Nephron progenitor cell (in vitro differentiated cells): ENCODE measurements at regions not wholly inside any gene's neighbourhood (a gene's known extent, or its start where the extent isn't known, plus 50 kb on each side); places are given as distances from the start of the nearest gene placed in this dataset.

Source experiments
- DNase-seq: peaks from one replicate; pipeline ENCODE4 v3.0.0; 2021
- H3K27ac Mint-ChIP-seq: 2 replicates; pipeline ENCODE4 v1.8.0; 2021; ENCODE audit warnings: mild to moderate bottlenecking, moderate library complexity, mixed read lengths
- H3K27me3 Mint-ChIP-seq: 2 replicates; pipeline ENCODE4 v1.8.0; 2021; ENCODE audit warnings: mild to moderate bottlenecking, low read depth, mixed read lengths; ENCODE audit not compliant: poor library complexity
- H3K36me3 Mint-ChIP-seq: 2 replicates; pipeline ENCODE4 v1.8.0; 2021; ENCODE audit warnings: low read depth, mixed read lengths
- H3K4me1 Mint-ChIP-seq: 2 replicates; pipeline ENCODE4 v1.8.0; 2021; ENCODE audit warnings: mixed read lengths
- H3K4me3 Mint-ChIP-seq: 2 replicates; pipeline ENCODE4 v1.8.0; 2021; ENCODE audit warnings: mild to moderate bottlenecking, moderate library complexity, mixed read lengths
- H3K9me3 Mint-ChIP-seq: 2 replicates; pipeline ENCODE4 v1.8.0; 2021; ENCODE audit warnings: mild to moderate bottlenecking, moderate library complexity, mixed read lengths
- CTCF ChIP-seq: fragments of 200-600 bp; sonication (generic); IDR thresholded peaks from 2 replicates; pipeline ENCODE4 v1.5.0; 2021; ENCODE audit warnings: antibody characterized with exemption

GRCh38 chr7:112880818-112881418 is 90.7 kb upstream of the TMEM168 start:
- no peak for DNase-seq
- Mint-ChIP-seq H3K27me3 (no peaks in the 10 kb centered on the region), H3K36me3 (peaks cover 45% of the 10 kb centered on the region)

GRCh38 chr7:112877691-112878460 is 87.7 kb upstream of the TMEM168 start:
- Mint-ChIP-seq H3K27me3 (no peaks in the 10 kb centered on the region), H3K9me3 (no peaks in the 10 kb centered on the region), H3K4me1 (peaks cover 7% of the 10 kb centered on the region), H3K27ac (peak overlapping the region; percentile 86), H3K36me3 (peaks cover 44% of the 10 kb centered on the region), H3K4me3 (no peak overlapping the region)
- no peak for TF ChIP-seq CTCF
- no peak for DNase-seq

More at GRCh38 chr7:112880818-112881418, 90.7 kb upstream of the TMEM168 start:
- Mint-ChIP-seq H3K9me3 (peaks cover 10% of the 10 kb centered on the region), H3K4me3 (no peak overlapping the region), H3K4me1 (peaks cover 7% of the 10 kb centered on the region), H3K27ac (no peak overlapping the region)
- TF ChIP-seq CTCF: no peak

DNA sequence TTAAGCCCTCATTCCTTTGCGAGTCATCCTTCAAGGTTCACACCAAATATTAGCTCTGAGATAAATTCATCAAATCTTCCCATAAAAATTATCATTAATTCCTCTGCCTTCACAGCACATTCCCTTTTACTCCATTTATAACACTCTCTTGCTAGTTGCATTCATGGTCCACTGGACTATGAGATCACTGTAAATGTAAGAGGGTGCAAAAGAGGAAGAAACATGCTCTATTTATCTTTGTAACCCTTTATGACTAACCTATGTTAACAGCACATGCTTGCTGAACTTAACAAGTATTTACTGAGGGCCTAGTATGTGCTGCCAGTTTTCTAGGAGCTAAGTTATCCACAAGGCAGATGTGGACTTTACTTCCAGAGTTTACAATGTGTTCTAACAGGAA is 86.7 kb upstream of the TMEM168 start:
- Mint-ChIP-seq H3K36me3 (peaks cover 54% of the 10 kb centered on the region), H3K27me3 (no peaks in the 10 kb centered on the region), H3K9me3 (peaks cover 5% of the 10 kb centered on the region), H3K4me3 (no peak overlapping the region), H3K4me1 (peaks cover 7% of the 10 kb centered on the region), H3K27ac (no peak overlapping the region)
- no peak for DNase-seq
- no peak for TF ChIP-seq CTCF

- no peak for TF ChIP-seq CTCF
- H3K27ac Mint-ChIP-seq: no peak overlapping the region
- H3K4me3 Mint-ChIP-seq: no peak overlapping the region
- H3K9me3 Mint-ChIP-seq: peaks cover 23% of the 10 kb centered on the region
- peaks cover 73% of the 10 kb centered on the region for H3K36me3 Mint-ChIP-seq
- no peaks in the 10 kb centered on the region for H3K27me3 Mint-ChIP-seq
- H3K4me1 Mint-ChIP-seq: peaks cover 7% of the 10 kb centered on the region
- no peak for DNase-seq
These were observed 84.7 kb upstream of the TMEM168 start for GRCh38 chr7:112874909-112875308.

- no peak for DNase-seq
- peaks cover 33% of the 10 kb centered on the region for H3K9me3 Mint-ChIP-seq
- H3K4me3 Mint-ChIP-seq: no peak overlapping the region
- H3K36me3 Mint-ChIP-seq: peaks cover 83% of the 10 kb centered on the region
- H3K27ac Mint-ChIP-seq: no peak overlapping the region
- H3K4me1 Mint-ChIP-seq: peaks cover 3% of the 10 kb centered on the region
- H3K27me3 Mint-ChIP-seq: no peaks in the 10 kb centered on the region
- no peak for TF ChIP-seq CTCF
These were observed 83.8 kb upstream of the TMEM168 start for GRCh38 chr7:112873831-112874553.
